Activated CD4-positive, alpha-beta T cell treated with anti-CD3 and anti-CD28 coated beads for 4 hours (primary cell): ENCODE measurements at regions not wholly inside any gene's neighbourhood (a gene's known extent, or its start where the extent isn't known, plus 50 kb on each side); places are given as distances from the start of the nearest gene placed in this dataset.
"Not testable (repeated sequence)": the region's sequence is repeated elsewhere in the genome, so short reads cannot be mapped to it uniquely, and the experiment has no call there.

Experiments used
- DNase-seq, 2 donors: peaks; one replicate each; pipeline ENCODE4 v3.0.0-alpha.2; 2020

GRCh38 chr6:167662075-167662880 lies 164.4 kb upstream of the AFDN start:
- no peak for DNase-seq

- DNase-seq, result no peak
Observed at GRCh38 chr6:167662881-167663205, 163.9 kb upstream of the AFDN start.

DNA sequence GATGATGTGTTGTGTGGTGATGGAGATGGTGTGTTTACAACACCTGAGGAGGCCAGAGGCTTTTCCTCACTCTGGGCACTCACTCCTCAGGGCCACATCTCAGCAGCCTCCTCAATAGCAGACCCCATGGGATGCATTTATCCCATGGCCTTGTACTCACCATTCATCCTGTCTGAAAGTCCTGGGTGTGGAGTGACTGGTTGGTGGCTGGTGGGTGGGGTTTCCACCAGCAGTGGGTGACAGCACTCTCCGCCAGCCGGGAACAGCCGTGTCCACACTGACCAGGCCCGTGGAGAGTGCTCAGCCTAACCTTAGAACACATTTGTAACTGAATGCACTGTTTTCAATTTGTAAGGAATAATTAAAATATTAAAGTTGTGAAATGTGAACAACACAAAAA lies 163.4 kb upstream of the AFDN start:
- no peak for DNase-seq

- no peak for DNase-seq
Observed at GRCh38 chr6:167663784-167664443, 162.8 kb upstream of the AFDN start.

- DNase-seq, result no peak
Observed at GRCh38 chr6:167664678-167665660, 161.7 kb upstream of the AFDN start.

GRCh38 chr6:167665698-167666330 lies 160.9 kb upstream of the AFDN start:
- no peak for DNase-seq

- no peak for DNase-seq
Observed at GRCh38 chr6:167666571-167667203, 160.0 kb upstream of the AFDN start.

DNA sequence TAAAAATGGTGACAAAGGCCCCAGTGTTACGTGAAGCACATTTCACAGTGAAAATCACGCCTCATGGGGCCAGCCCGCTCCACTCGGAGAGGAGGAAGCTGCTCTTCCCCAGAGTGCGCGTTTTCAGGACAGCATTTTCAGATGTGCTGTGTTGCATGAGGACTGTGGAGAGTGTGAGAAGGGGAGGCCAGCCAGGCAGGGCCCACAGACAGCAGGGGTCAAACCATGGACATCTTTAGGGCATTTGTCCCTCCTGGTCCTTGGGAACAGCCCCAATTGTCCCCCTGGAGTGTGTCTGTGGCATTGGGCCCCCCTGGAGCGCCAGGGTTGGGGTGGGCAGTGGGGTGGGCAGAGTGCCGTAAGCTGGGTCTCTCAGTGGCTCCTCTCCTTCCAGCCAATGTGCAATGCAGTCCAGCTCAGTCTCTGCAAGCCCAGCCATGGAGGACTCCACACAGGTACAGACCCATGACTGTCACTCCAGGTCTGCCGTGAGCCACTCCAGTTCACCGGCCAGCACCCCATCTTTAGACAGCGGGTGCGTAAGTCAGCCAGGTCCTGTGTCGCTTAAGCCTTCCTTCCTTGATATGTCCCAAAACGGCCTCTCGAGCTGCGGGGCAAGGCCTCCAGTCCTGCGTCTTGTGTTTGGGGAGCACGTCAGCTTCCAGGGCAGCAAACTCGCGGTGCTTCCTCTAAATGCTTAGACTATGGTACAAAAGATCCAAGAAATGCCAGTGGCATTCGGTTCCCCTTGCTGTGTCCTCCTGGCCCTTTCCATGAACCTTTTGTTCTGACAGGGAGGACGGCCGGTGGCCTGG lies 159.3 kb upstream of the AFDN start:
- no peak for DNase-seq

GRCh38 chr6:167668019-167668753 lies 158.5 kb upstream of the AFDN start:
- DNase-seq, result no peak

DNA sequence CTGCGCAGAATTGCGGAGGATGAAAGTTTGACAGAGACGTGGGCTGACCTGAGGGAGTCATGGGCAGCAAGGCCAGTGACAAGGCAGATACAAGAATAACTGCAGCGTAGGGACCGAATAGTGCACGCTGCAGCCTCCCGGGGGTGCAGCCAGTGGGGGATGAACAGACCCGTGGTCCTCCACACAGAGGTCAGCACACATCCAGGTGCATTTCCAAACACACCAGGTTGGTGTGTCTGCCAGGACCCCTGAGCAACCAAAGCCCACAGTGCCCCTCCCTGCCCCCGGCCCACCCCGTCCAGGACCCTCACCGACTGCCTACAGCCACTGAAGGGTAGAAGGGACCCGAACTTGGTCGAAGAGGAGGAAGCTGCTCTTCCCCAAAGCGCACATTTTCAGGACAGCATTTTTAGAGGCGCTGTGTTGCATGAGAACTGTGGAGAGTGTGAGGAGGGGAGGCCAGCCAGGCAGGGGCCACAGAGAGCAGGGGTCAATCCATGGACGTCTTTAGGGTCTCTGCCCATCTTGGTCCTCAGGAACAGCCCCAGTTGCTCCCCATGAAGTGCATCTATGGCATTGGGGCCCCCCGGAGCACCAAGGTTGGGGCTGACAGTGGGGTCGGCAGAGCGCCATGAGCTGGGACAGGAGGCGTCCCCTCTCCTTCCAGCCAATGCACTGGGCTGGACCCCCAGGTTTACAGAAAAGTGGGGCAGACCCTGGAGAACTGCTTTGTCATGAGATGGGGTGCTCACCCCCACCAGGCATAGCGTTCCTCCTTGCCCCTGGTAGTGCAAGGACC lies 157.8 kb upstream of the AFDN start:
- DNase-seq, result no peak

DNA sequence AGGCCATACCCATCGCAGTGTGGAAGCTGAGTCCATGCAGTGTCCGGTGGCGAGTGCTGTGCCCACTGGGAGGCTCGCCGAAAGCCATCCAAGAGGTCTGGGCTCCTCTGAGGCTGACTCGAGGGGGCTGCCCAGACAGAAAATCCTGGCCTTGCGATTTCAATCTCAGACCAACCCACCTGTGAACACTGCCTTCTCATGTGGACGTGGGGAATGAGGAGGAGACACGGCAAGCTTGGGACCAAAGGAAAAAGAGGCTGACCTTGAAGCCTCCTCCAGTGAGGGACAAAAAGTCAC lies 157.2 kb upstream of the AFDN start:
- DNase-seq, result no peak

DNA sequence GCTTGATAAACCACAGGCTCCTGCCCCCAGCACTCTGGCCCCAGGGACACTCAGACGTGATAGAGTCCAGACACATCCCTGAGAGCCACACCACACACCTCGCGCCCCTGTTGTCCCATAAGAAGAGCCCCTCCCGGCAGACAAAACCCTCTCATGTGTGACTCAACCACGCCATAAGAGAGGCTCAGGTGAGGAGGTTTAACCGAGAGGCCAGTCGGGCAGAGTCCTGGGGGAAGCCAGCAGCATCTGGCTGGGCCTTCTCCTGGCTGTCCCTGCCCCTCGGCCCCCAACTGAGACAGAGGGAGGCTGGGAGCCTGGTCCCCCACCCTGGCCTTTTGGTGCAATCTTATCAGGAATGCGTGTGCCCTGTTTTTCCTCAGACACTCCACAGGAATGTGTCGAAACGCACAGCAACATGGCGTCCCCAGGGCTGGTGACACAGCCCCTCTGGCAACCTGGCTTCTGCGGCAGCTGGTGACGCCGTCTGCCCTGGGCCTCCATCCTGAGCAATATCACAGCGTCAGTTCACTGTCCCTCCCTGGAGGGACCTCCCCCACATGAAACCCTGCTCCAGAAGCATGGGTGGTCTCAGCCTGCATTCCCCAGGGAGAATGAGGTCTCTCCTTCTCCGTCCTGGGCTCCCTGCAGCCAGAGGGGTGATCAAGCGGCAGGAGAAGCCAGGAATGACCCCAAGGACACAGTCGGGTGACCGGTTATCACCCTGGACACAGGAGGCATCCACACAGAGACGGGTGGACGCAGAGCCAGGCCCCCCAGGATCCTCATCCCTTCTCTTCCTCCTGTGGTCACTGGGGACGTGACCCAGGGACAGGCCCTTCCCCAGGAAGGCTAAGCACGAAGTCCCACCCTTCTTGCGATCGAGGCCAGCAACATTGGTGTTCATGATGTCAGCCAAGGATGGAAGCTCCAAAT lies 156.6 kb upstream of the AFDN start:
- DNase-seq, result no peak

- DNase-seq, result no peak
Observed at GRCh38 chr6:167670938-167671338, 155.8 kb upstream of the AFDN start.

GRCh38 chr6:167671379-167671976 lies 155.2 kb upstream of the AFDN start:
- DNase-seq, result not testable (repeated sequence)

DNA sequence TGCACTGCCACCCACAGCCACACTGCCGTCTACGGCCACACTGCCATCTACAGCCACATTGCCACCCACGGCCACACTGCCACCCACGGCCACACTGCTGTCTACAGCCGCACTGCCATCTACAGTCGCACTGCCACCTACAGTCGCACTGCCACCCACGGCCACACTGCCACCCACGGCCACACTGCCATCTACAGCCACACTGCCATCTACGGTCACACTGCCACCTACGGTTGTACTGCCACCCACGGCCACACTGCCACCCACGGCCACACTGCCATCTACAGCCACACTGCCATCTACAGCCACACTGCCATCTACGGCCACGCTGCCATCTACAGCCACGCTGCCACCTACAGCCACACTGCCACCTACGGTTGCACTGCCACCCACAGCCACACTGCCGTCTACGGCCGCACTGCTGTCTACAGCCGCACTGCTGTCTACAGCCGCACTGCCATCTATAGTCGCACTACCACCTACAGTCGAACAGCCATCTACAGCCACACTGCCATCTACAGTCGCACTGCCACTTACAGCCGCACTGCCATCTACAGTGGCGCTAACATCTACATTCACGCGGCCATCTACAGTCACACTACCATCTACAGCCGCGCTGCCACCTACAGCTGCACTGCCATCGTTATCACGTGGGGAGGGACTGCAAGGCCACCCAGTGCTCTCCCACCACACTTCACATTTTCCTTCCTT lies 154.6 kb upstream of the AFDN start:
- no peak for DNase-seq

GRCh38 chr6:167672738-167673137 lies 154.0 kb upstream of the AFDN start:
- no peak for DNase-seq

DNA sequence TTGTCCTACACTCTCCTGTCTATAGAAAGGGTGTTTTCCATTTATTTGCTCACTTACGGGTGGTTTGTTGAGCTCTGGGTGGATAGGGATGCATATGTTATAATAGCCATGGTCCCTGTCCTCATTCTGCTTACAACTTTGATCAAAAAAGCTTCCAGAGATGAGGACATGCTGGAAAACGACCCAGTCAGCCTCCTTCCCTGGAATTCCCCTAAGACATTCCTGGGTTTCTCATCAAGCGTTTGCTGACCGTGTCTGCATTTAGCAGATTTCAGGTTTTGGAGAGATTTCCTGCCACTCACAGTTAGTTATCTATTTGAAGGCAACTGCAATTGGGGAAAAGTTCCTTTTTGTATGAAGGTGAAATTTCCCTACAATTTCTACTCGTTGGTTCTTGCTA lies 152.8 kb upstream of the AFDN start:
- DNase-seq, result no peak

- no peak for DNase-seq
Observed at GRCh38 chr6:167674486-167674885, 152.2 kb upstream of the AFDN start.
